Fibroblast of lung (primary cell): ENCODE measurements at regions not wholly inside any gene's neighbourhood (a gene's known extent, or its start where the extent isn't known, plus 50 kb on each side); places are given as distances from the start of the nearest gene placed in this dataset.

Experiments
- DNase-seq, 2 donors: peaks; one replicate each; pipeline versions ENCODE4 v3.0.0 to v3.0.0-alpha.2; 2010; ENCODE audit warnings: low read depth in 2 of 2
- H2AFZ ChIP-seq: 2 replicates; pipeline ENCODE4 v1.5.1; 2012; ENCODE audit warnings: low read length, control low read depth, inconsistent platforms
- H3K27ac ChIP-seq: 2 replicates; pipeline ENCODE4 v1.5.1; 2011; ENCODE audit warnings: low read length, control low read depth; ENCODE audit not compliant: insufficient read depth
- H3K27me3 ChIP-seq: 2 replicates; pipeline ENCODE4 v1.5.1; 2011; ENCODE audit warnings: mild to moderate bottlenecking, low read length; ENCODE audit not compliant: control insufficient read depth, insufficient read depth
- H3K36me3 ChIP-seq: 2 replicates; pipeline ENCODE4 v1.5.1; 2011; ENCODE audit warnings: low read length; ENCODE audit not compliant: control insufficient read depth, insufficient read depth
- H3K4me1 ChIP-seq: 2 replicates; pipeline ENCODE4 v1.5.1; 2011; ENCODE audit warnings: low read length; ENCODE audit not compliant: control insufficient read depth, insufficient read depth; ENCODE audit errors: extremely low read depth
- H3K4me2 ChIP-seq: 2 replicates; pipeline ENCODE4 v1.5.1; 2011; ENCODE audit warnings: low read length, control low read depth; ENCODE audit not compliant: insufficient read depth; ENCODE audit errors: extremely low read depth
- H3K4me3 ChIP-seq, 4 experiments: fragments of 200-600 bp in 1 of 4; sonication (generic) in 1 of 4; replicated peaks in 1 of 4; 2 replicates each; pipeline ENCODE4 v1.5.1; 2011 to 2016; ENCODE audit warnings: low read length in 4 of 4, low read depth in 3 of 4, mild to moderate bottlenecking in 3 of 4, control low read depth in 2 of 4, inconsistent platforms in 1 of 4, mixed read lengths in 1 of 4; ENCODE audit not compliant: insufficient read depth in 1 of 4; ENCODE audit errors: control extremely low read depth in 1 of 4
- H3K79me2 ChIP-seq: 2 replicates; pipeline ENCODE4 v1.5.1; 2012; ENCODE audit warnings: mild to moderate bottlenecking, low read length, inconsistent platforms; ENCODE audit not compliant: control insufficient read depth, insufficient read depth
- H3K9ac ChIP-seq: 2 replicates; pipeline ENCODE4 v1.5.1; 2011; ENCODE audit warnings: mild to moderate bottlenecking, low read length, control low read depth; ENCODE audit not compliant: insufficient read depth
- H3K9me3 ChIP-seq: 2 replicates; pipeline ENCODE4 v1.5.1; 2012; ENCODE audit warnings: low read depth, low read length; ENCODE audit not compliant: control insufficient read depth, insufficient read depth
- H4K20me1 ChIP-seq: 2 replicates; pipeline ENCODE4 v1.5.1; 2011; ENCODE audit warnings: low read length; ENCODE audit not compliant: control insufficient read depth, insufficient read depth; ENCODE audit errors: extremely low read depth
- EZH2 ChIP-seq: IDR thresholded peaks from 2 replicates; pipeline ENCODE4 v1.5.1; 2012; ENCODE audit warnings: low read length, control low read depth, mild to moderate bottlenecking; ENCODE audit errors: missing control alignments
- TF ChIP-seq, protein P1 (sequence below), 2 donors: IDR thresholded peaks in 1 of 2; conservative IDR thresholded peaks in 1 of 2; 1 replicate in 1 of 2; 2 replicates in 1 of 2; pipeline ENCODE4 v1.5.1; 2011 to 2012; ENCODE audit warnings: low read length in 2 of 2, control low read depth in 1 of 2, inconsistent platforms in 1 of 2, low read depth in 1 of 2, mild to moderate bottlenecking in 1 of 2

DNA sequence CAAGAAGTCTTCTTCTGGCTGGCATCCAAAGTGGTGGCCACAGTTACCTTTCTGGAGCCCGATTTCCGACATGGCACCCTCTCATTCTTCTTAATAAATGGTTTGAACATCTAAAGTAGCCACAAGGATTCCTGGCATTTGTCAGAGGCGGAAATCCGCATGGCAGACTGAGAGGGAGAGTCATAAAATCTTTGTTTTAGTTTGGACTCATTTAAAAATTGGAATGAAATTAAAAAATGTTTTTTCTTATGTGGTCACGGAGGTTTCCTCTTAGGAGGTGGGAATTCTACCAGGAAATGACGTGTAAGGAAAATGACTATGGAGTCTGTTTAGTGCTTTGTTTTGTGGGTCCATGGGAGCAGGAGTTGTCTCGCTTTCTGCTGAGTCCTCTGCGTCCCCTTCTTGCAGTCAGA is 133.0 kb upstream of the PTCH1 start:
- Histone ChIP-seq H3K79me2 (no peaks in the 10 kb centered on the region), H3K4me2 (no peak overlapping the region), H3K9me3 (no peaks in the 10 kb centered on the region), H3K4me1 (no peaks in the 10 kb centered on the region), H2AFZ (peak overlapping the region; percentile 67), H4K20me1 (no peaks in the 10 kb centered on the region), H3K4me3 (peak overlapping the region in 1 of 4 experiments; percentile 35), H3K9ac (no peak overlapping the region), H3K27me3 (no peaks in the 10 kb centered on the region), H3K36me3 (no peaks in the 10 kb centered on the region), H3K27ac (no peak overlapping the region)
- DNase-seq, result peak in 1 of 2 donors; percentile 52
- no peak for TF ChIP-seq EZH2
- TF ChIP-seq, protein P1, sequence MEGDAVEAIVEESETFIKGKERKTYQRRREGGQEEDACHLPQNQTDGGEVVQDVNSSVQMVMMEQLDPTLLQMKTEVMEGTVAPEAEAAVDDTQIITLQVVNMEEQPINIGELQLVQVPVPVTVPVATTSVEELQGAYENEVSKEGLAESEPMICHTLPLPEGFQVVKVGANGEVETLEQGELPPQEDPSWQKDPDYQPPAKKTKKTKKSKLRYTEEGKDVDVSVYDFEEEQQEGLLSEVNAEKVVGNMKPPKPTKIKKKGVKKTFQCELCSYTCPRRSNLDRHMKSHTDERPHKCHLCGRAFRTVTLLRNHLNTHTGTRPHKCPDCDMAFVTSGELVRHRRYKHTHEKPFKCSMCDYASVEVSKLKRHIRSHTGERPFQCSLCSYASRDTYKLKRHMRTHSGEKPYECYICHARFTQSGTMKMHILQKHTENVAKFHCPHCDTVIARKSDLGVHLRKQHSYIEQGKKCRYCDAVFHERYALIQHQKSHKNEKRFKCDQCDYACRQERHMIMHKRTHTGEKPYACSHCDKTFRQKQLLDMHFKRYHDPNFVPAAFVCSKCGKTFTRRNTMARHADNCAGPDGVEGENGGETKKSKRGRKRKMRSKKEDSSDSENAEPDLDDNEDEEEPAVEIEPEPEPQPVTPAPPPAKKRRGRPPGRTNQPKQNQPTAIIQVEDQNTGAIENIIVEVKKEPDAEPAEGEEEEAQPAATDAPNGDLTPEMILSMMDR (conservative IDR thresholded peaks at IDR 0.05 in 1 of 2, IDR thresholded peaks at IDR 0.05 in 1 of 2; ENCODE audit: low read depth in 1 of 2, low read length in 2 of 2), result no peak

GRCh38 chr9:95648225-95648624 is 131.5 kb upstream of the PTCH1 start:
- Histone ChIP-seq H3K9ac (no peak overlapping the region), H3K27me3 (no peaks in the 10 kb centered on the region), H3K27ac (no peak overlapping the region), H3K4me2 (no peak overlapping the region), H3K36me3 (no peaks in the 10 kb centered on the region), H3K79me2 (no peaks in the 10 kb centered on the region), H3K4me1 (no peaks in the 10 kb centered on the region), H2AFZ (no peak overlapping the region), H4K20me1 (no peaks in the 10 kb centered on the region), H3K9me3 (no peaks in the 10 kb centered on the region), H3K4me3 (no peak overlapping the region)
- TF ChIP-seq, protein P1 (conservative IDR thresholded peaks at IDR 0.05 in 1 of 2, IDR thresholded peaks at IDR 0.05 in 1 of 2; ENCODE audit: low read depth in 1 of 2, low read length in 2 of 2), result no peak
- TF ChIP-seq EZH2, result no peak
- no peak for DNase-seq

- Histone ChIP-seq H3K9me3 (no peaks in the 10 kb centered on the region), H3K4me2 (no peak overlapping the region), H3K4me3 (no peak overlapping the region), H4K20me1 (no peaks in the 10 kb centered on the region), H2AFZ (no peak overlapping the region), H3K79me2 (no peaks in the 10 kb centered on the region), H3K36me3 (no peaks in the 10 kb centered on the region), H3K27ac (no peak overlapping the region), H3K9ac (no peak overlapping the region), H3K27me3 (no peaks in the 10 kb centered on the region), H3K4me1 (no peaks in the 10 kb centered on the region)
- TF ChIP-seq, protein P1 (conservative IDR thresholded peaks at IDR 0.05 in 1 of 2, IDR thresholded peaks at IDR 0.05 in 1 of 2; ENCODE audit: low read depth in 1 of 2, low read length in 2 of 2), result no peak
- TF ChIP-seq EZH2, result no peak
- DNase-seq, result peak; percentile 53 to 62
Measured at GRCh38 chr9:95645992-95646391, 129.2 kb upstream of the PTCH1 start.
